Left renal cortex interstitium (tissue), 4 donors: ENCODE measurements at regions not wholly inside any gene's neighbourhood (a gene's known extent, or its start where the extent isn't known, plus 50 kb on each side); places are given as distances from the start of the nearest gene placed in this dataset.
"Not testable (repeated sequence)": the region's sequence is repeated elsewhere in the genome, so short reads cannot be mapped to it uniquely, and the experiment has no call there.

Experiments used
- DNase-seq, 4 donors: peaks; one replicate each; pipeline ENCODE4 v3.0.0-alpha.2; 2013; ENCODE audit warnings: low read depth in 4 of 4, low spot score in 2 of 4, missing footprints in 1 of 4

- DNase-seq, result no peak
Observed at GRCh38 chr14:53751650-53752049, 205.0 kb downstream of the BMP4 start.

GRCh38 chr14:53748691-53749090, 207.9 kb downstream of the BMP4 start:
- DNase-seq, result peak in 1 of 4 donors; percentile 16

GRCh38 chr14:53744857-53745256, 211.8 kb downstream of the BMP4 start:
- no peak for DNase-seq

GRCh38 chr14:53743371-53743770, 213.3 kb downstream of the BMP4 start:
- DNase-seq, result no peak

GRCh38 chr14:53742233-53742620, 214.4 kb downstream of the BMP4 start:
- no peak for DNase-seq

GRCh38 chr14:53741479-53742232, 215.0 kb downstream of the BMP4 start:
- DNase-seq, result no peak

- DNase-seq, result no peak
Observed at GRCh38 chr14:53740570-53740969, 216.1 kb downstream of the BMP4 start.

- DNase-seq, result no peak
Observed at GRCh38 chr14:53735916-53736315, 220.7 kb downstream of the BMP4 start.

- no peak for DNase-seq
Observed at GRCh38 chr14:53723221-53723620, 233.4 kb downstream of the BMP4 start.

- no peak for DNase-seq
Observed at GRCh38 chr14:53719536-53719935, 237.1 kb downstream of the BMP4 start.

GRCh38 chr14:53716578-53716977, 240.0 kb downstream of the BMP4 start:
- DNase-seq, result no peak

GRCh38 chr14:53715193-53715721, 241.4 kb downstream of the BMP4 start:
- DNase-seq, result peak; percentile 3 to 27 (median 12)

GRCh38 chr14:53714495-53715192, 242.0 kb downstream of the BMP4 start:
- DNase-seq, result peak; percentile 13 to 34 (median 24)

GRCh38 chr14:53712901-53713300, 243.7 kb downstream of the BMP4 start:
- DNase-seq, result not testable (repeated sequence)

- DNase-seq, result no peak
Observed at GRCh38 chr14:53711205-53711604, 245.4 kb downstream of the BMP4 start.

GRCh38 chr14:53710615-53711014, 246.0 kb downstream of the BMP4 start:
- no peak for DNase-seq

GRCh38 chr14:53709381-53709780, 247.2 kb downstream of the BMP4 start:
- no peak for DNase-seq

- DNase-seq, result no peak
Observed at GRCh38 chr14:53703457-53703856, 253.2 kb downstream of the BMP4 start.

GRCh38 chr14:53701108-53701875, 255.3 kb downstream of the BMP4 start:
- DNase-seq, result no peak

- no peak for DNase-seq
Observed at GRCh38 chr14:53696217-53696965, 260.2 kb downstream of the BMP4 start.
